ENCODE measurements at regions not wholly inside any gene's neighbourhood (a gene's known extent, or its start where the extent isn't known, plus 50 kb on each side); places are given as distances from the start of the nearest gene placed in this dataset.

DNA sequence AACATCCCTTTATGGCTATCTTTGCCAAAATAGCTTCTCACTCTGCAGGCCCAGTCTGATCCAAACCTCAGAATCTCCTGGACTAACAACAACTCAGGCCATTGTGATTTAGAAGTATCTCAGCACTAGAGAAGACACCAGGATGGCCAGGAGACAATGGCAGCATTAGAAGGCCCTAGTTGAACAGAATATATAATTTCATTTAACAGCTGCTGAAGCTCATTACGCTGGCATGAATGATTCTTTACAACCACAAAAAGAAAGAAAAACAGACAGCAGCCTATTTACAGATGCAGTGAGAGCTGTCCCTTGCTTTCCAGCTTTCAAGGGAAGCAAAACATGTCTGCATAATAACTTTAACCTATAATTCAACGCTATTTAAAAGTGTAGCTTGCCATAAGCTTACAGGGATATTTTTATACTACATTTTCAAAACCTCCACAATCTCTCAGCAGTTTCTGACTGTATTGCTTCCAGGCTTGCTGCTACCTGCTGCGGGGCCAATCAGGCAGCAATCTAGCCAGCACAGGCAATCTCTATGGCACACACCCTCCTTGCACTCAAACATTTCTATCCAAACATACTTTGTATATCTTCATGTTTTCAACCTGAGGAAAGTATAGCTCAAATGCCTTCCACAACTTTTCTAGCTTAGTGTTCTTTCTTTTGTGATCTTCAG, 107.3 kb downstream of the OGFRL1 start:
- DNase-seq (ENCODE audit: low spot score) = no peak

DNA sequence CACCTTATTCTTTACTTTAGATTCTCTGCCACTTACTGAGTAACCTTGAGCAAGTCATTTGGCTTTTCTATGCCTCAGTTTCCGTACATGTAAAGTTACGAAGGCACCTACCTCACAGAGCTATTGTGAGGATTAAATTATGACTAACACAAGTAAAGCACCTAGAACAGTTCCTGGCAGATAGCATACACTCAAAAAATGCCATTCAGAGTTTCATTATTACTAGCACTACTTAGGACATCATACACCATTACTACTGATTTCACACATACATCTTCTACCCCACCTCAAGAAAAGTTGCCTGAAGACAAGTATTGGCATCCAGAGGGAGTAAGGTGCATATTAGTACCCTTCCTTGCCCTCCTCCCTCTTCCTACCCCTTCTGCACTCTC, 107.8 kb downstream of the OGFRL1 start:
- DNase-seq (ENCODE audit: low spot score) = no peak

DNA sequence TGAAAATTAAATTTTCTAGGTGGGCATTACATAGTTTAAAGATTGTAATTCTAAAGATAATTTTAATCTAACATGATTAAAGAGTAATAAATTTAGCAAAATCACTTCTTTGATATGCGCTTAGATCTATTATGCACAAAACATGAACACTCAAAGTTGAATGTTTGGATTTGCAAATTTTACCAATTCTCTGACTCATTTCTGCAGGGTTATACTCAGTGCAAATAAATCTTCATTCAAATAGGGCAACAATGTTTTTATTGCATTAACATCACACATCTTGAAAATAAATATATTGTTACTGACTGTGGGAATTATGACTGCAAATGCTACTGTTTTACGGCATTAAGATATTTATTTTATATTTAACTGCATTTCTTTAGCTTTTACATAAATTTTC, 110.7 kb downstream of the OGFRL1 start:
- DNase-seq (ENCODE audit: low spot score) = no peak

DNA sequence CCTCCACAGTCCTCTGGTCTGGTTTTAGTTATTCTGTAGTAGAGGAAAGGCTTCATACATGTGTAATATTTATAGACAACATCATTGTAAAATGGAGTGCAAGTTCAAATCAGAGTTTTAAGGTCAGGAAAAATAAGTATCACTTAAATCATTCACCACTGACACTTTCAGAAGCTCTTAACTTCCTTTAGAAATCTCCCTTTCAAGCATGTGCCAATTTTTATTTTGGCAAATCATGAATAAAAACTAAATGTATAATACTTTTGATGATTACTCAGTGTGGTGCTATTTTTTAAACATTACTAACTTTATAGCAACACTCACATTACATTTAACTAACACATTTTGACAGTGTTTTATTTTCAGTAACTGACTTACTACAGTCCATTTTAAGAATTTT, 112.2 kb downstream of the OGFRL1 start:
- DNase-seq (ENCODE audit: low spot score) = no peak

DNA sequence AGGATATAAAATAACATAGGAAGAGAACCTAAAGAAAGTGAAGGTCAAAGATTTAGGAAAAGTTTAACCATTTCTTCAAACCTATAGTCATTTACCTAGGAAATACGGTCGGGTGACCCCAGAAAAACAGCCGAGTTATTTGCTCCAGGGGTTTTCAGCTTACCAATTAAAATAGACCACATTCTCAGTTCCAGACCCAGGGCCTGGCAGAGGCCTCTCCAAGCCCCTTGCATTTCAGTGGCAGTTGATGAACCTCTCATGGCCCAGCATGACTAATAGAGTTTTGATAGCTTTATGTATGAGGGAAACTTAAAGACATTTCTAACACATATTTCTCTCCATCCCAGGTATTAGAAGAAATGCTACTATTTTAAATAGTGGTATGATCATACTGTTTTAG, 113.5 kb downstream of the OGFRL1 start:
- no peak for DNase-seq (ENCODE audit: low spot score)

DNA sequence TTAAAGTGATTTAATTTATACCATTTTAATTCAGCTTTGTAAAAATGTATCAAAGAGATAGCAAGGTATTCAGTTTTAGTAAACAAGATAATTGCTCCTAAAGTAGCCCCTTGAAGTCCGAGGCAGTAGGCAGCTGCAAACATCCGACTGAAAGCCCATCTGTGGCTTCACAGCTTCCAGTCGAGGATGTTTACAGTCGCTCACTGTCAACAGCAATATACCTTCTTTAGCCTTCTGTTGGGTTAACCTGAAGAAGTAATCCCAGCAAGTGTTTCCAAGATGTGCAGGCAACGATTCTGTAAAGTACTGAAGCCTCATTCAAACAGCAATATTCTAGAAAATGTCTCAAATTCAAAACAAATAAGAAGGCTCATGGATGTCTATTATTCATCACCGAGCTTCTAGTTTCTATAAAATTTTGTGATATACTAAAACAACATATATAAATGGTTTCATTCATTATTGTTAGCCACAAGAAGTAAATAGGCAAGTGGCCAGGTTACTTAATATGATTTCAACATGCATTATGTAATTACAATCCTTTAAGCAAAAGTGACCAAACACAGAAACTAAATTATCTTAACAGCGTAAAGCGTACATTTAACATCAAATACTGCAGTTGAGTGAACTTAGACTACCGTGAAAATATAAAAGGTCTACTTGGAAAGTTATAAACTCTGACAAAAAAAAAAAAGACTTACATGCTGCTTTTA, 115.0 kb downstream of the OGFRL1 start:
- no peak for DNase-seq (ENCODE audit: low spot score)

DNA sequence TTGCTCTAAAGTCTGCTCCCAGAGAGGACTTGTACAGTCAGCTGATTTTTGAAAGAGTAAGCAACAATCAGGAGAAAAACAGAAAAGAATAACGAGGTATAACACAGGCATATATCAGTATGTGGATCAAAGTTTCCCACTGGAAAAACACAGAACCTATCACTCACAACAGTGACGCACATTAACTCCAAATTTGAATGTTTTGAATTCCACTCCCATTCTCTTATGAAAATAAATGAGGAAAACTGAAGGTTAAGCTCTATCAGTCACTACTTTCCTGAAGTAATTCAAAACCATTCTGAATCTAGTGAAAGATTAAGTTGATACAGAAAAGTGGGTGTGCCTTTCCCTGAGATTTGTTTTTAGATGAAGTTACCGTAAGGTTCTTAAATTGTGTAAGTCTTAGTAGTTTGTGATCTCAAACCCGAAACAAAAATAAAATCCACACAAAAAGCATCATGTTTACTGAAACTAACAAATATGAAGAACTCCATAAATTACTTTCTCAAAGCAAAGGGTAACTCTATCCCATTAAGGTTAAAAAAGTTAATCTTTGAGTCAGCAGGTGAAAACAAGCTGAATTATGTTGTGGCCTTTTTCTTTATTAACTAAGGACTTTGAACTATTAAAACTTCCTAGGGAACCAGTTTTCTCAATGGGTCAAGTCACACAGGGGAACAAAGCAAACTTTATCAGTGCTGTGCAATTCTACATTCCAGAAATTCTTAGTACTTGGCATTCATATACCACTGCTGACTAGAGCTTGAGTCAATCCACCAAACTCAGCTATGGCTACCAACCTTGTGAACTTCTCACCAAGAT, 115.7 kb downstream of the OGFRL1 start:
- DNase-seq (ENCODE audit: low spot score) = no peak

DNA sequence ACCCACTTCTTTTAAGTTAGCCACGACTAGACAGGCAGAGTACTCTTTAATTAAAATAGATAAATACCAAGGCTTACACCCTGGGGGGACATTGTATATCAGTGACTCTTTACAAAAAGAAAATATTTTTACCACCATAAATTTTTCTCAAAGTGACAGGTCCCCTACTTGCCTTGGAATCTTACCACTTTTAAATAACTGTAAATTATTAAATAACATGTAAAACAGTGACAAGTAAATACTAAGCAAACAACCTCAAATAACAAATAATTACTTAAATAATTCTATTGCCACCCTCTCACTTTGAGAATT, 116.3 kb downstream of the OGFRL1 start:
- DNase-seq (ENCODE audit: low spot score) = no peak

DNA sequence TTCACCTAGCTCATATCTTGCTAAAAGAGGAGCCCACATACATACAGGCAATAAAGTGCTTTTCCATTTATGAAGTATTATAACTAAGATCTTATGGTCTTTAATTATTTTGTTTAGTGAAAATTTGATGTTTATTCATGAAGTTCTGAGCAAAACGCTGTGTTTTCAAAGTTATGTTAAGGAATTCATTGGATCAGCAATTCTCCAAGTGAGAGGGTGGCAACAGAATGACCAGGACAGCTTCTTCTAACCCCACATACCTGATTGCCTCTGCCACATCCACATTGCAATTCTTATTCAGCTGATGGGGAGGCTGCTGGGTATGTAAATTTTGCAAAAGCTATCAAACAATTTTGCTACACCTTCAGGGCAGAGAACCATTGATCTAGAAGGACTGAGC, 116.8 kb downstream of the OGFRL1 start:
- DNase-seq (ENCODE audit: low spot score) = no peak

DNA sequence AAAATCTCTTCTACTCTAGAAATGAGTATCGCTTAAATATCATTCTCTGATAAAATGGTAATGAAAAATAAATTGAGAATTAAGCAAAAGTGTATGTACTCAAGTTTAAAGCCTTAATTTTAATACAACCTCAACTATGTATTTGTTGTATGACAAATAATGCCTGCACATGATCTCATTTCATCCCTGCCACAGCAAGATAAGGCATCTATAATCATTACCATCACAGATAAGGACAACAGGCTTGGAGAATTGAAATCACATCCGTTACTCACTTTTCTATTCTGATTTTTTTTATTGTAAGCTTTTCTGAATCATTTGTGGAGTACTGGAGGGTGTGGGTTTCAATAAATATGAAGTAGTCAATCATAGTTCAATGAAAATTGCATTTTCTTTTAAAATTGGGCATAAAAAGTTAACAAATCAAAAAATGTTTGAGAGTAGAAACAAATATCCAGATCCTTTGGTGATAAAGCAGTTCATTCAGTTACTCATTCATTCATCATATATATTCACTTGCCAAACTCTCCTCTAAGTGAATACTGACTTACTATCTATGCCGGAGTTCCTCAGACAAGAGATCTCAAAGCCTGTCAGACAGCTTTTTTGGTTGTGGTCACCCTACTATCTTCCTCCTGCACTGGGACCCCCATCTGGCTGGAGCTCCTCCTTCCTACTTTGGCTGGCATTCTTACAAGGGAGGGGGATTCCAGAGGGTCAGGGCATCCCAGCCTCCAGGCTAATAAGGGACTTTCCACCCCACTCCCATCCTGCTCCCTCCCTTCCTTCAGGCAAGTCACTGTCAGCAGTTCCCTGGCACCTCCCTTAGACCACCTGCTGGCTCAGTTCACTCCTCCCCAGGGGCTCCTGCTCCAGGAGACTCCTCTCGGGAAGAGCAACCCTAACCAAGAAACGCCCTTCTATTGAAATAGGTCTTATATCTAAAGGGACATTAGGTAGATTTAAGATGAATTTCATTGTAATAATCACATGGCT, 118.6 kb downstream of the OGFRL1 start:
- DNase-seq (ENCODE audit: low spot score) = no peak

DNA sequence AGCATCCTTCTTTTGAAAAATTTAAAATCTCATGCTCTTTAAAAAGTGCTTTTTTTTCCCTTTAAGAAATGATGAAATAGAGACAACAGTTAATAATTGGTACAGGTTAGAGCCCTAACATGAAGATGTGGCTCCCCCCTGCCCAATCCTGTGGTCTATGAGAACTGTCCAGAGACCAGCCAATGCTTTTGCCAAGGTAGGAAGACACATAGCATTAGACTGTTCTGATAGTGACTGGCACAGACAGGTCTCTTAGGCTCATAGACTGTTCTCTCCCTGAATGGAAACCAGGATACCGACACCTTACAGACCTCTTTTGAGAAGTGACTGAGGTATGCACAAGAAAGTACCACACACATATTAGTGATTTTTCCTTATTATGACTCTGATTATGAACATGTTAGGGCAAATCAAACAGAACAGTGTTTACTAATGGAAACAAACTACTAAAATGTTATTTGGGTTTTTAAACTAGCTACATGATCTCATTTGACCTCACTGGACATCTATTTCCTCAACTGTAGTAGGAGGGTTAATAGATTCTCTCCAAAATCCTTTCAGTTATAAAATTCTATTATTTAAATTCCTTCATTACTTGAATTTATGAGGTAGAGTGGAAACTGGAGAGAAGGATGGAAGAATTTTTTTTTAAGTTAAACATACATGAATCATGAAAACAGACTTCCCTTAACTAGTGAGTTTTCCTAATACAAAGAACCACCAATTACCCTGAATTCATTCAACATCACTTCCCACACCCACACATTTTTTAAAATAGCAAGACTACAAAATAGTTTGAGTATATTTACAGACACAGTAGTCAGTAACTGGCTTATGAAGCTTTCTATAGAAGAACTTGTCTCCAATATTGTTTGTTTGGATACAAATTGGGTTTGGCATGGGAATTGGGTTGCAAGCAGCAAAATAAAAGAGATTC, 120.4 kb downstream of the OGFRL1 start:
- DNase-seq (ENCODE audit: low spot score) = no peak

DNA sequence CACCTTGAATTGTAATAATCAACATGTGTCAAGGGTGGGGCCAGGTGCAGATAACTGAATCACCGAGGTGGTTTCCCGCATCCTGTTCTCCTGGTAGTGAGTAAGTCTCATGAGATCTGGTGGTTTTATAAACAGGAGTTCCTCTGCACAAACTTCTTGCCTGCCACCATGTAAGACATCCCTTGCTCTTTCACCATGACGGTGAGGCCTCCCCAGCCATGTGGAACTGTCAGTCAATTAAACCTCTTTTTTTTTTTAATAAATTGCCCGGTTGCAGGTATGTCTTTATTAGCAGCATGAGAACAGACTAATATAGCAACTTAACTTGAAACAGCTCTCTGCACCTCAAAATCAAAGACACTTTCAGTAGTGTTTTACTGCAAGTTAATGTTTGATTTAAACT, 121.6 kb downstream of the OGFRL1 start:
- DNase-seq (ENCODE audit: low spot score) = no peak

DNA sequence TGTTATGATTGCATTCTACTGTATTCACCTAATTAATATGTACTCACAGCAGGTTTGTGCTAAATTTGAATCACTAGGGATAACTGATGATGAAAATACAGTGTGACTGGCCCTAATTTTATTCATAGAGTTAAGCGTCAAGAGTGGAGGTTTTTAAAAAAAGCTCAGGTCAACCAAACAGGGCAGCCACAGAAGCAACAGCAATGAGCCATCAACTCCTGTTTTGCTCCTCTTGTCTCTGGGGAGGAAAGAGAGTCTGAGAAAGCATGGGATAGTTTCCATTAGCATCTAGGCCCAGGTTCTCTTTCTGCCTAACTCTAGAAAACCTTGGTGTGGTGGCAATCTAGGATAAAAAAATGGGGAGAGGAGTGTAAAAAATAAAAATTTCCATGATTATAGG, 122.1 kb downstream of the OGFRL1 start:
- DNase-seq (ENCODE audit: low spot score) = no peak

DNA sequence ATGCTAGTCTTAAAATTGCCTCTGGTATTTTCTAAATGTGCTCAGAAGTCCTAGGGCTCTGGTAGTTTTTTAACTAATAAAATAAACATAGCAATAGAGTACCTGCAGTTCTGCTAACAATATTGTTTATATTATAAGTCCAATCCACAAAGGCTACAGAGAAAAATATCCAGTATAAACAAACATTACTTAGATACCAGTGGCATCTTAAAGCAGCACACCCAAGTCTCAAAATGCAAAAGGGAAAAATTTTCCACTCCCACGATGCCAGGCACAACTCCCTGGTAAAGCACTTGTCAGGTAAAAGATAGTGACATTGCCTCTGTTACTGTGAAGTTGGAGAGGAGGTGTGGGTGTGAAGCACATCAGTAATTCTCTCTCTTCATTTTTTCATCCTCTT, 123.3 kb downstream of the OGFRL1 start:
- DNase-seq (ENCODE audit: low spot score) = no peak

DNA sequence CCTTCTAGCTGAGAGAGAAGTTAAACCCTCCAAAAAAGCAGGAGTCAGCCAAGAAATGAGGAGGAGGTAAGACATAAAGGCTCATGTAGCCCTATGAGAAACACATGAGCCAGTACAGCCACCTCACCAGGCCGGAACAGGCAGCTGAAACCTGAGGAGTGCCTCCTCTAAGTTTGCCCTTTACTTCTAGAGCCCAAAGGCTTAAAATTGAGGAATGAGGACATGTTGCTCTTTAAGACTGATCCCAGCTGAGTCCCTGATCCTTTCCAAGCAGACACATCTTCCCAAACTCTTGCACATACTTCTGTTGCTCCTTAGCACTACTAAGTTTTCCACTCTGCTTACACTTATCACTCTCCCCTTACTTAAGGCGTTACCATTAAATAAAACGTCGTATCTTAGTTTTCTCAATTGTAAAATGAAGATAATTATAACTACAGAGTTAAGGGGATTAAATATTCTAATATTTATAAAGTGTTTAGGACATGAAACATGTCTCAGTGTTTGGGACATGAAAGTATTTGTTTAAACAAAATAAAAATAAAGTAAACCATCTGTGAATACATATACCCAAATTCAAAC, 124.0 kb downstream of the OGFRL1 start:
- DNase-seq (ENCODE audit: low spot score) = no peak

DNA sequence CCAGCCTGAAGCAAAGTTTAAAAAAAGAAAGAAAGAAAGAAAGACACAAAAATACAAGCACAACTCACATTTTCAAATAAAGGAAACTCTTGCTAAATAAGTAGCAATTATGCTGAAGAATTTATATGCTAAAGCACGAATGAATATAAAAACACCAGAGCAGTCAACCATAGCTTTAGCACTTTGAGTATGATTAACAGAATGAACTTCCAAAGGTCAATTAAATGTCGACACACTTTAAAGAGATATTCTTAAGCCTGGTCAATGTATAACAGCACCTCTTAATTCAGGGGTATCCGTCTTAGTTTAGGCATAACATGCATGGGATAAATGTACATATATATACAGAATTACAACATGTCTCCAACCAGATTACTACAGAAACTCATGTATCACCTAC, 125.9 kb downstream of the OGFRL1 start:
- DNase-seq (ENCODE audit: low spot score) = no peak

DNA sequence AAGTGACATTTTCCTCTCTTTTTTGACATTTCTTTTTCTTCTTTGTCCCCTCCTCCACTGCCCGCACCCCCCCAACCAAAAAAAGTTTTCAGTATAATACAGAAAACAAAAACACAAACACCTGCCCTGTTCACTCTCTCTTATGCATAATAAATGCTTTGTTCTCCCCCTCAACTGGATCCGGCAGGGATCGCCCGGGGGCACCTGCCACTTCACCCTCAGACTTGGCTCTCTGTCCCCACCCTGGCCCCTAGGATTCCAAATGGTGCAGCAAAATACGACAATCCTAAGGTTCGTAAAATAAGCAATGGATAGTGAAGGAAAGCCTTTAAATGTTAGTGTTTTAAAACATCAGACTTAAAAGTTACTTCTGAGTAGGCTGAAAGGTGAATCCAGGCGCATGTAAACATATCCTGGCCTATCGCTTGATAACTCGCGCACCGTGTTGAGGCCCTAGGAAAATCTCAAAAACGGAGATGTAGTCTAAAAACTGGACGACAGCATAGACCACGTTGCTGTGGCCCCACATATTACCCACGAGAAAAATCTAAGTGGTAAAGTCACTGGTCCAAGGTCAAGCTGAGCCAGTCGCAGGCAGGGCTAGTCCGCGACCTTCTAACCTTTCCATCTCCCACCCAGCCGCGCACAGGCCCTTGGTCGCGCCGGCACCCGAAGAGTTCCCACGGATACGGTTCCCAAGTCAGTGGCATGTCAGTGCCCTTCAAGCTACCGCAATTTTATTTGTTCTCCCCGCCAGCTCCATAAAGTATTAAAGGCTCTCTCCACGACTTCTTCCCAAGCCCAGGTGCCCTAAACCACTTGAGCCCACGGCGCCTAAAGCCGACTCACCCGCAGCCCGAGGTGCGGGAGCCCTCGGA, 130.8 kb downstream of the OGFRL1 start:
- DNase-seq (ENCODE audit: low spot score) = no peak

DNA sequence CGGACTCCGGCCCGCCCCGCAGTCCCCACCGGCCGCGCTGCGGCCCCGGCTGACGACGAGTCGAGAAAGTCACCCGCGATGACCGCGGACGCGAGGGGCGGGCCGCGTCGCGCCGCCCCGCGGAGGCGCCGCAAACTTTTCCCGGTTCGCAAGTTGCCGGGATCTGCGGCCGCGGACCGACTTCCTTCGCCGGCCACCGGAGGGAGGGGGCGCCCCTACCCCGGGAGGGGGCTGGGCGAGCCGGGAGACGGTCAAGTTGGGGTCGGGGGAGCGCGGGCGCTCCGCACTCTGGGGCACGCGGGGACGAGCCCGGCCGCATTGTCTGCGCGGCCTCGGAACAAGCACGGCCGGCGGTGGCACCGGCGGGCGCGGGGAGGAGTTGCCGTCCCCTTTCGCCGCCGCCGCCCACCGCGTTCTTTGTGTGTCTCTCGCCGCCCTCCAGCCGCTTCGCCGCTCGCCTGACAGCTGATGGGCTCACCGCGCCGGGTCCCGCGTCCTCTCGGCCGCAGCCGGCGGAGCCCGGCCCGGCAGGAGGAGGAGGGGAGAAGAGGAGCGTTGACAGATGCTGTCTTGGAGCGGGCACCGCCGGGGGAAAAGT, 131.6 kb downstream of the OGFRL1 start:
- peak; percentile 90 for DNase-seq (ENCODE audit: low spot score)
